ENCODE measurements at regions not wholly inside any gene's neighbourhood (a gene's known extent, or its start where the extent isn't known, plus 50 kb on each side); places are given as distances from the start of the nearest gene placed in this dataset.
"Not testable (repeated sequence)": the region's sequence is repeated elsewhere in the genome, so short reads cannot be mapped to it uniquely, and the experiment has no call there.

DNA sequence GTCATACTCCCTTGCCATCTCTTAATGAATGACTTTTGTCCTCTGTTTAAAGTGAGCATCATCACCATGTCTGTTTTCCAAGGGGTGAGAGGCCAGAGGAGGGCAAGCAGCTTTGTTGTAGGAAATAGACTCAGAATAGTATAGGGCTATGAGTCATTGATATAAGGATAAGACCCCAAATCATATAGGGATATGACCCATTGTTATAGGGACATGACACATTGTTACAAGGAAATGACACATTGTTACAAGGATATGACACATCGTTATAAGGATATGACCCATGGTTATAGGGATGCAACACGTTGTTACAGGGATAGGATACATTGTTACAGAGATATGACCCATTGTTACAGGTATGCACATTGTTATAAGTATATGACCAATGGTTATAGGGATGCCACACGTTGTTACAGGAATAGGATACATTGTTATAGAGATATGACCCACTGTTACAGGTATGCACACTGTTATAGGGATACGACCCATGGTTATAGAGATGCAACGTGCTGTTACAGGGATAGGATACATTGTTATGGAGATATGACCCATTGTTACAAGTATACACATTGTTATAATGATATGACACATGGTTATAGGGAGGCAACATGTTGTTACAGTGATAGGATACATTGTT, 311.1 kb upstream of the ADARB2 start:
- no peak for DNase-seq

DNA sequence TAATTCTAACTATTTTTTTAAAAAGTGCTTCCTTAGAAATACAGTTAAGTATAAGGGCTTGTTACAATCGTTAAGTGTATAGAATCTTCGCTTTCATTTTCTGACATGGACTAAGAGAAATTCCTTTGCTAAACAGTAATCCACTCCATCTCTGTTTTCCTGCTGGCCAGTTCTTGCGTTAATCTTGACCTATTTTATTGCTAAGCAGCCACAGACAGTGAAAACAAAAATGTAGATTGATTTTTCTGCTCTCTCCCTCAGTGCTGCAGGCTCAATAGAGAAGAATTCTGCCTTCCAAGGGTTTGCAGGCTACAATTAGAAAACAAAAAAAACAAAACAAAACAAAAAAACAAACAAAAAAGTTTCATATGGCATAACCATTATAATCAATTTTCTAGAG, 310.4 kb upstream of the ADARB2 start:
- DNase-seq: no peak

GRCh38 chr10:2043379-2043778, 306.1 kb upstream of the ADARB2 start:
- DNase-seq: no peak

- DNase-seq: no peak
Measured at GRCh38 chr10:2038036-2038435, 300.7 kb upstream of the ADARB2 start.

DNA sequence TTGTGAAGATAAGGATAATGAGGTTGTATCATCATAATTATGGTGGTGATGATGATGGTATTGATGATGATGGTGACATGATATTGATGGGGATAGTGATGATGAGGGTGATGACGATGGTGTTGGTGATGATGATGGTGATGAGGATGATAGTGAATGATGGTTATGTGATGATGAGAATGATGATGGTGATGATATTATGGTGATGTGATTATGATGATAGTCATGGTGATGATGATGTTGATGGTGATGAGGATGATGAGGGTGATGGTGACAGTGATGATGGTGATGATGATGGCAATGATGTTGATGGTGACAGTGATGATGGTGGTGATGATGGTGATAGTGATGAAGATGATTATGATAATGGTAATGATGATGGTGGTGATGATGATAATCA, 299.9 kb upstream of the ADARB2 start:
- DNase-seq: no peak

GRCh38 chr10:2036209-2036608, 298.9 kb upstream of the ADARB2 start:
- DNase-seq: no peak

- DNase-seq: no peak
Measured at GRCh38 chr10:2030046-2030445, 292.7 kb upstream of the ADARB2 start.

DNA sequence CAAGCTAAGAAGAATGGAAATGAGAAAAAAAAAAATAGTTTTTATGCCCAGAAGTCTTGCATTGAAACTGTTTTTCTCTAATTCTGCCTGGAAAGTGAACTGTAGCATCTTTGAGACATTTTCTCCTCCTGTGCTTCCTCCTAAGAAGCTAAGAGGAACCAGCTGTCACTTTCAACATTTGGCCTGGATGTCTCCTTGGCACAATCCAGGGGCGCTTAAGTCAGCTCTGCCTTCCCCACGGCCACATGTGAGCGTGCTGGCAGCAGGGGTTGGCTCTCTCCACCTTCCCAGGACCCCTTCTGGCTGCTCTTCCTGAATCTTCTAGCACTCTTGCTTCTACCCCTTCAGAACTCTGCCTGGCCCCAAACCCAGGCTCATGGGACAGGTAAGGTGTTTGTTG, 289.6 kb upstream of the ADARB2 start:
- DNase-seq: no peak

DNA sequence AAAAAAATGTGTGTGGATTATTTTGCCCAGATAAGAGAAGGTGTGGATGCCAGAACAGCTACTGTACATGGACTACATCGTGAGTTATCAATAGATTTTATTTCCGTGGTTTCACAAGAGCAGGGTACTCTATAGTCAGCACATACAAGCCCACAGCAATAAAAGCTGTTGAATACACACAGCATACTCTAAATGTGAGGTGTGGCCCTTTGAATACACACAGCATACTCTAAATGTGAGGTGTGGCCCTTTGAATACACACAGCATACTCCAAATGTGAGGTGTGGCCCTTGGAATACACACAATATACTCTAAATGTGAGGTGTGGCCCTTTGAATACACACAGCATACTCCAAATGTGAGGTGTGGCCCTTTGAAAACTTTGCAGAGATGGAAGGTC, 287.4 kb upstream of the ADARB2 start:
- DNase-seq: not testable (repeated sequence)

- no peak for DNase-seq
Measured at GRCh38 chr10:2023687-2024086, 286.4 kb upstream of the ADARB2 start.

GRCh38 chr10:2022401-2022800, 285.1 kb upstream of the ADARB2 start:
- DNase-seq: no peak

- no peak for DNase-seq
Measured at GRCh38 chr10:2020836-2021235, 283.5 kb upstream of the ADARB2 start.

DNA sequence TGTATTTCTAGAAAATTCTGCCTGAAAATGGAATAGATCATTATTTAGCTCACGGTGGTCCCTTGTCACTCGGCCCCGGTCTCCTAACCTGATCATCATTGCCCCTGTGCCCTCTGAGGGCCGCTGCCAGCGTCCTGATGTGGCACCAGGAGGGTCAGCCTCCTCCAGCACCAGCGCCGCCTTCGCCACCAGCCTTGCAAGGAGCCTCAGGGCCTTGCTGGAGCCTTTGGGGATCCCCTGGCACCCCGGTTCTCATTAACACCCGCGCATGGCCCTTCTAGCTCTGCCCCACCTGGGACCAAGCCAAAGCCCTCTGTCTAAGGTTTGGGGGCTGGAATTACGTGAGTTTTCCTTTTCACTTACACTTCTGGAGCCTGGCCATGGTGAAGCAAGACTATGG, 282.5 kb upstream of the ADARB2 start:
- no peak for DNase-seq

GRCh38 chr10:2019281-2019680, 282.0 kb upstream of the ADARB2 start:
- DNase-seq: no peak

DNA sequence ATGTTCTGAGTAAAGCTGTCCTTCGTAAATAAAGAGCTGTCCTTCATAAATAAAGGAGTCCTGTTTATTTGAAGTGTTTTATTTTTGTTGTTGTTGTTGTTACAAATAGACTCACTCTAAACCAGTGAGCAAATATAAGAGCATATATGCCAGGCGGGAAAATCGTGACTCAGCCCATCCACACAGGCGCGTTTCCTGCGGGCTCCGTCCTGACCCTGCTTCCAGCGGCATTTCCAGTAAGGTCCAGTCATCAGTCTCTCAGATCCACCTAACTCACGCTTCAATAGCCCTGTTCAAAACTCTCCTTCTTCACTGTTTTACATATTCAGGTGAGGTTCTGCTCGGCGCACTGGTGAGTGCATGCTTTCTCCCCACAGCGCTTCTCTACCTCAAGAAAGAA, 277.2 kb upstream of the ADARB2 start:
- DNase-seq: no peak

DNA sequence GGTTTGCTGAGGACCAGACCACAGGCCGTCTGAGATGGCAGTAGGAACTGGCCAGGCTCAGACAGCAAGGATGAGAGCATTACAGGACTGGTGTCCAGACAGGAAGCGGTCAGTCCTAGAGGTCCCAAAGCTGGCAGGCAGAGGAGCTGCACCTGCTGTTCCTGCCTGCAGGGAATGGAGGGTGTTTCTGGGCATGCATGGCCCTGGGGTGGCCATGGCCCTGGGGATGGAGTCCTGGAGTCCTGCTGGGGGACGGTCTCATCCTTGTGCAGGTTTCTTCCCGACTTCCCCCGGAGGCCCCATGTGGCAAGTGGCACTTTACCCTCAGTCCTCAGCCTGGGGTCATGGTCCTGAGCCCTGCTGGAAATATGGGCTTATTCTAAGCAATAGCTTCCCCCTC, 274.9 kb upstream of the ADARB2 start:
- DNase-seq: no peak

DNA sequence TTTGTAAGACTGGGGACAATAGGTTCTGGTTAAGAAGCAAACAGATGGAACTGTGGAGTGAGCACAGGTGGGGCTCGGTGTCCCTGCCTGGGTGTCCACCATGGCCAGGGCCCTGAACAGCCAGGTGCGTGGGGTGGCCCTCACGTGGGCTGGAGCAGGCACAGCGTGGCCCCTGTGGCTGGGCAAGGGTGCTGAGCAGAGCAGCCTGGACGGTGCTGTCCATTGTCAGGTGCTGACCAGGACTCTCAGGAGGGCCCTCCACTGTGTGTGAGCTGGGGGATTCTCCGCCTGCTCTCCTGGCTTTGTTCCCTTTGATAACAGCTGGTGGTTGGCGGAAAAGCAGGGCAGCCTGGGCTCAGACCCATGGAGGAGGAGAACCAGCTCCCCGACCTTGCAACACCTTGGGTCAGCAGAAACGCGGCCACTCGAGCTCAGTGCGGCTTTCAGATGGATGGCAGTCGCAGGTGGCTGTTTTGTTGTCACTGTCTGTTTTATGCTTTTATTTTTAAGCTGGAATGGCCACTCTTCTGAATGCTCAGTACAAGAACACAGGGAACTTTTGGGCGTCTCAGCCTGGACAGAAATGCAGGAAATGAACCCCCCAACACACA, 273.9 kb upstream of the ADARB2 start:
- no peak for DNase-seq

DNA sequence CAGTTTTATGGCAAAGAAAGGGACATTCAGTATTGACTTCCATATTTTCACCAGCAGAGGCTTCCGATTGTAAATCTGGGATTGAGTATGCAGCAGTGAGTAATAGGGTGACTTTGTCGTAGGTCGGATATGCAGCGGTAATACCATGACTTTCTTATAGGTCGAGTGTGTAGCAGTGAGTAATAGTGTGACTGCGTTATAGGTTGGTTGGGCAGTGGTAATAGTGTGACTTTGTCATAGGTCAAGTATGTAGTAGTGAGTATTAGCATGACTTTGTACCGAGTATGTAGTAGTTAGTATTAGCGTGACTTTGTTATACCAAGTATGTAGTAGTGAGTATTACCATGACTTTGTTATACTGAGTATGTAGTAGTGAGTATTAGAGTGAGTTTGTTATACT, 268.2 kb upstream of the ADARB2 start:
- DNase-seq: no peak

- DNase-seq: no peak
Measured at GRCh38 chr10:1992930-1993329, 255.6 kb upstream of the ADARB2 start.

GRCh38 chr10:1989090-1989489, 251.8 kb upstream of the ADARB2 start:
- DNase-seq: no peak

GRCh38 chr10:1981976-1982375, 244.7 kb upstream of the ADARB2 start:
- DNase-seq: no peak

DNA sequence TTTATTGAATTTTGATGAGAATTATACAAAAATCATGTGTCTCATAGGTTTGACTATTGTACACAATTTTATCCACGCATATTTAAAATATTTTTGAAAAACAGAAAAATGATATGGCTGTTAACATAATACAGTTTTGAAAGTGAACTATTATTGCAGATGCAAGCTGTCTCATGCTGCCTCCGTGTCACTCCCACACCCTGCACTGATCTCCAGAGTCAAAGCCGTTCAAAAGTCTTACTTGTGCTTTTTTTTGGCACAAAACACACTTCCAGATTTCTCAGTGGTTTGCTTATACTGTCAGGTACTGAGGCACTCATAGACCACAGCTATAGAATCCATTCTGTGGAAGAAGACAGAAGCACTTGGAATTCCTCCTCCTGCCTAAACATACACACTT, 243.1 kb upstream of the ADARB2 start:
- no peak for DNase-seq

DNA sequence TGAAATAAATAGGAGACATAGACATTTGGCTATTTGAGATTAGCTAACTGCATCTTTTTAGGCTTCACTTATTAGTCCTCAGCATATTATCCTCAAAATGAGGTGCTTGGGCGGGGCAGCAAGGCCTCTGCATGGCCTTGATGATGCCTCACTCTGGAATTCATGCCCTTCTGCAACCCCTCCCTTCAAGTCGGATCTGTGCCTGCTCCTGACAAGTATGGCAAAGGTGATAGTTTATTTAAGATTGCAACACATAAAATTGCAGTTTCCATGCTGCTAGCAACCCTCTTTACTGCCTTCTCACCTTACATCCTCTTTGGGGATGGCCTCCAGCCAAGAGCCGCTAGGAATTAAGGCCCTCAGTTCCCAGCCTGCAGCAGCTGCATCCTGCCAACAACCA, 241.3 kb upstream of the ADARB2 start:
- DNase-seq: no peak

GRCh38 chr10:1977461-1977860, 240.1 kb upstream of the ADARB2 start:
- no peak for DNase-seq

GRCh38 chr10:1972406-1972805, 235.1 kb upstream of the ADARB2 start:
- DNase-seq: no peak
